ENCODE measurements at regions not wholly inside any gene's neighbourhood (a gene's known extent, or its start where the extent isn't known, plus 50 kb on each side); places are given as distances from the start of the nearest gene placed in this dataset.
"Not testable (repeated sequence)": the region's sequence is repeated elsewhere in the genome, so short reads cannot be mapped to it uniquely, and the experiment has no call there.

DNA sequence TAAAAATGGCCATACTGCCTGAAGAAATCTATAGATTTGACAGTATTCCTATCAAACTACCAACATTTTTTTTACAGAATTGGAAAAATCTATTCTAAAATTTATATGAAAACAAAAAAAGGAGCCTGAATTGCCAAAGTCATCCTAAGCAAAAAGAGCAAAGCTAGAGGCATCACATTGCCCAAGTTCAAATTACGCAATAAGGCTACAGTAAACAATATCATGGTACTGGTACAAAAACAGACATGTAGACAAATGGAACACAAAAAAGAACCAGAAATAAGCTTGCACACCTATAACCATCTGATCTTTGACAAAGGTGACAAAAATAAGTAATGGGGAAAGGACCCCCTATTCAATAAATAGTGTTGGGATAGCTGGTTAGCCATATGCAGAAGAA, 50.2 kb upstream of the THSD7B start:
- no peak for DNase-seq (ENCODE audit: low read depth)

DNA sequence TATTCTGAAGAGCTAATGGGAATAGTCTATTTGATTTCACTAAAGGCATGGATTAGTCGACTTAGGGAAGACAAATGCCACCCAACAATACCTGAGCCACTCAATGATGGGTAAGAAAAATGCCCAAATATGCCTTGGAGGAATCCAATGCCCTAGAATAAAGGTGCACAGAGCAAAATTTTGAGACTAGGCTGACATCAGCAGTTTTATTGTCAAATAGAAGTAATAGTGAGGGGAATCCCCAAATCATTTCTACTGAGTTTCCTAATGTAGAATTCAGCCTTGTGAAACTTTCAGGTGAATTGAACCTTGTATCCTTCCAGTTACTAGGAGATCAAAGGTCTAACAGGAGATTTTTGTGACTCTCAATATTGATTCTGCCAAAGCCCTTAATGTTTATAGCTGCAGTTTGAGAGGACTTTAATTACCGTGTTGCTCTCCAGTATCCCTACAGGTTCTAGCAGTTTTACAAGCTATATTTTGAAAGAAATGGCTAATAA, 50.8 kb upstream of the THSD7B start:
- DNase-seq (ENCODE audit: low read depth): no peak

- DNase-seq (ENCODE audit: low read depth): no peak
Measured at GRCh38 chr2:136713739-136714138, 51.6 kb upstream of the THSD7B start.

DNA sequence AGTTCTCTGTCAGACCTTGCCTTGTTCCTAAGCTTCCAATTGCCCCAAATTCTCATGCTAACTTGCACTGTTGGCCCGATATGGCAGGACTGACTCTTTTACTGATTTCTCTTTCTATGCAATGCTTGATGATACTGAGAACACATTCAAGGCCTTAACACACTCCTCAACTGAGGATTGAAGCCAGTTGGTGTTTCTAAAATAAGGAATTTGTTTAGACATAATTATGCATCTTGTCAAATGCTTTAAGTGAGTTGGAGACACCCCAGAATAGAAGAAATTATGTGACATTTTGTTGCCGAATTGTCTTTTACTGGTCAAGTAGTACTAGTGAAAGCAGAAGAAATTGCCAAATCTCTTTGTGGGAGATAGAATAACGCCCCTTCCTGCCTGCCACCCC, 60.0 kb upstream of the THSD7B start:
- no peak for DNase-seq (ENCODE audit: low read depth)

GRCh38 chr2:136703214-136703613, 62.1 kb upstream of the THSD7B start:
- DNase-seq (ENCODE audit: low read depth): no peak

DNA sequence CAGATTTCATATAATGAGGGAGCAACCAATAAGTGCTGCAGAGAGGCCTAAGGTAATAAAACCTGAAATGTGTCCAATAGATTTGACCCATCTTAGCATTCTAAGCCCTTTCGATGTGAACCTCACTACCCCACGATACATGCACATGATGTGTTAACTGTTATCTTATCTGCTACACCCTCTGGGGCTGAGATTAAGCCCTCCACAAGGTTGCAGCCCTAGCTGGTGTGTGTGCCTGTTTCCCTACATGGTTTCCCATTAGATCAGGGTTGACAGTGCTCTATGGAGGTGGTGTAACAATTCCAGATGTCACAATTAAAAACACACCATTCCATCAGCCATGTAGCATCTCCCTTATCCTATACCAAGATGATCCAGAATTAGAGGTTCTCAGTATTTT, 68.9 kb upstream of the THSD7B start:
- no peak for DNase-seq (ENCODE audit: low read depth)

DNA sequence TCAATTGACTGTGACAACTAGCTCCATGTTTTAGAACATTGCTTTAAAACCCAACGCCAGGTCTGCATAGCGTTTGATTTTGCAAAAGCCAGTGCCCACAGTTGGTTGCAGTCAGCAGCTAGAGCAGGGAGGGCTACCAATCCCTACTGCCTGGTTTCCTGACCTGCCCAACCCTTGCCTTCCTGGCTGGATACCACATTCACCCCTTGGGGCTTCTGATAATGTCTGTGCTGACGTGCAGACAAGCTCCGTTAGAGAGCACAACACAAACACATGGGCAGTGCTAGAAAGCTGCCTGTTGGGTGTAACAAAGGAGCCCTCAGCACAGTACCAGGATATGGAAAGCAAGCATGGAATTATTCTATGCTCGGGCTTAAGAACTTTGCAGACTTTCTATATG, 71.4 kb upstream of the THSD7B start:
- DNase-seq (ENCODE audit: low read depth): no peak

DNA sequence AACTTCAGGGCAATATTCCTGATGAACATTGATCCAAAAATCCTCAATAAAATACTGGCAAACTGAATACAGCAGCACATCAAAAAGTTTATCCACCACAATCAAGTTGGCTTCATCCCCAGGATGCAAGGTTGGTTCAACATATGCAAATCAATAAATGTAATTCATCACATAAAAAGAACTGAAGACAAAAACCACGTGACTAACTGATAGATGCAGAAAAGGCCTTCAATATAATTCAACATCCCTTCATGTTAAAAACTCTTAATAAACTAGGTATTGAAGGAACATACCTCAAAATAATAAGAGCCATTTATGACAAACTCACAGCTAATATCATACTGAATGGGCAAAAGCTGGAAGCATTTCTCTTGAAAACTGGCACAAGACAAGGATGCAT, 85.3 kb upstream of the THSD7B start:
- not testable (repeated sequence) for DNase-seq (ENCODE audit: low read depth)

- DNase-seq (ENCODE audit: low read depth): no peak
Measured at GRCh38 chr2:136665736-136666135, 99.6 kb upstream of the THSD7B start.

GRCh38 chr2:136664713-136665405, 100.5 kb upstream of the THSD7B start:
- DNase-seq (ENCODE audit: low read depth): no peak

- no peak for DNase-seq (ENCODE audit: low read depth)
Measured at GRCh38 chr2:136658201-136658600, 107.1 kb upstream of the THSD7B start.

GRCh38 chr2:136653861-136654260, 111.5 kb upstream of the THSD7B start:
- DNase-seq (ENCODE audit: low read depth): no peak

GRCh38 chr2:136651456-136652010, 113.8 kb upstream of the THSD7B start:
- no peak for DNase-seq (ENCODE audit: low read depth)

- no peak for DNase-seq (ENCODE audit: low read depth)
Measured at GRCh38 chr2:136647039-136647438, 118.3 kb upstream of the THSD7B start.

DNA sequence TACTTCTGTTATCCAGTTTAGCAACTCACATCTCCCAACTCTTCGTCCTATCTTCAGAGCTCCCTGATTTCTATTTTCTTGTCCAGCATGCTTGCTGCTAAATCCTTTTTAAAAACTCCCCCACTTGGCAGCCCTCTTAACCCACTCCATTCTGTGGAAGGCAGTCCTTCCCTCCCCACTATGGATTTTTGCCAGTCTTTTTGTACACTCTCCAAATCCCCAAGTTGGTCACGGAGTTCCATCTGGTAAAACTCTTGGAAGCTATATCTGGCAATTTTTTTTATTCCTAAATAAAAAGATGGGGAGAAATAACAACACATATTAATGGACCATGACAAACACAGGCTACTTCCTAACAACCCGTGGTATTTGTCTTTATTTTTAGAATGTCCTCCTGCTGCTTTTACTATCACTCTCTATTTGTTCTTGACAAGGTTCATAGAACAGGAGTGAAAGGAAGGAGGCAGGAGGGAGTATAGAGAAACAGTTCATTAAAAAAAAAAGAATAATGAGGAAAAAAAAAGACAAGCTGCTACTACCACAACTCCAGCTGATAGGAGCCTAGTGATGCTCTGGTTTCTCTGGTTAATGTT, 120.0 kb upstream of the THSD7B start:
- no peak for DNase-seq (ENCODE audit: low read depth)

DNA sequence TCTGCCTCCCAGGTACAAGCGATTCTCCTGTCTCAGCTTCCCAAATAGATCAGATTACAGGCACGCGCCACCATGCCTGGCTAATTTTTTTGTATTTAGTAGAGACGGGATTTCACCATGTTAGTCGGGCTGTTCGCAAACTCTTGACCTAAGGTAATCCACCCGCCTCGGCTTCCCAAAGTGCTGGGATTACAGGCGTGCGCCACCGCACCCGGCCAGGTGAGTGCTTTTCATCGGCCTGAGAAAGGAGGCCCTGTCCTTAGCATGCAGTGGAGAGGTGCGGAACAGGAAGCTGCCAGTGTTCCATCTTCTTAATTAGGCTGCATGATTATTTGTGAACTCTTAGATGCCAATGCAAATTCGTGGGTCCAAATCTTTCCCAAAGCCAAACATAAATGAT, 125.7 kb upstream of the THSD7B start:
- DNase-seq (ENCODE audit: low read depth): no peak

DNA sequence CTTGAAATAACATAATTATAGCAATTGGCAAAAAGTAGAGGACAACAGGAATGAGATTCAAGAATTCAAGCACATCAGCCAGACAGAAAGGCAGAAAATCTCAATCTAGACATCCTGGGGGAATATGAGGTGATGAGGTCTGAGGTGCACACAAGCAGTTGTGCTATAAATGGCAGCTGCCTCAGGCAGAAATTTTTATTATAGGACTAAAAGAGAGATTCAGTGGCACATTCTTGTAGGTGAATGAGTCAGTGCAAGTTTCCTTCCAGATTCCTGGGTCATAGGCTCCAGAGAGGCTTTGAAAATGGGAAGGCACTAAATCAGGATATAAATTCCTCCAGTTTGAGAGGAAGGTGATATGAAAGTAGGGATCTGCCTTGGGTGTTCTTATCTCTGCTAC, 127.2 kb upstream of the THSD7B start:
- DNase-seq (ENCODE audit: low read depth): no peak

DNA sequence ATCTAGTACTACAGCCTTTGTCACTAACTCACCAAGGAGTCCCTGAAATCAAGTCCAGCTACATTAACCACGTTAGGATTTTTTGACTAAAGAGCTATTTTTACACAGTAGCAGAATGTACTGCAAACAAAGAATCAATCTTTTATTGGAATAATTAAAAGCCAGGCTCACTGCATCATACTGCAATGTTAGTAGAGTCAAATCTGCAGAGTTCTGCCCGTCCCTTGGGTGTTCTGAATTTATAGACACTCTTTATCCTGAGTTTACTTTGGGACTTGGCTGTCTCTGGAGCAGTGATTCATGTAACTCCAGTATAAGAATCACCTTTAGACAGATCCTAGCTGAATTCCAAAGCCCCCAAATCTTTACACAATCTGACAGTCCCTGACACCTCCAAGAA, 127.9 kb upstream of the THSD7B start:
- DNase-seq (ENCODE audit: low read depth): no peak

GRCh38 chr2:136628490-136628889, 136.9 kb upstream of the THSD7B start:
- no peak for DNase-seq (ENCODE audit: low read depth)

DNA sequence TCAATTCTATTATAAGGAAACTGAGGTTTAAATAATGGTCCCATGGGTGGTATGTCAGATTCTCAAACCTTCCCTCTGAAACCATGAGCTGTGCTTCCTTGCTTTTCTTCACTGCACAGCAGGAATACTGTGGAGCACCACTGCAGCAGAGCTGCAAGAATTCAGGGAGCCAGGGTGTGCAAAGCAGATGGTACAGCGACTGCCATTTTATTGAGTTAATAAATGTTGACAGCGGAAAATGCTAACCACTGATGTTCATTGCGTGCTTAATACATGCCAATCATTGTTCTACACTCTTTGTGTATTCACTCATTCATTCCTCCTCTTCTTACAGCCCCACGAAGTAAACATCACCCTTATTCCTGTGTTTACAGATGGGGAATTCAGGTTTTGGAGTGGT, 152.2 kb upstream of the THSD7B start:
- DNase-seq (ENCODE audit: low read depth): no peak

DNA sequence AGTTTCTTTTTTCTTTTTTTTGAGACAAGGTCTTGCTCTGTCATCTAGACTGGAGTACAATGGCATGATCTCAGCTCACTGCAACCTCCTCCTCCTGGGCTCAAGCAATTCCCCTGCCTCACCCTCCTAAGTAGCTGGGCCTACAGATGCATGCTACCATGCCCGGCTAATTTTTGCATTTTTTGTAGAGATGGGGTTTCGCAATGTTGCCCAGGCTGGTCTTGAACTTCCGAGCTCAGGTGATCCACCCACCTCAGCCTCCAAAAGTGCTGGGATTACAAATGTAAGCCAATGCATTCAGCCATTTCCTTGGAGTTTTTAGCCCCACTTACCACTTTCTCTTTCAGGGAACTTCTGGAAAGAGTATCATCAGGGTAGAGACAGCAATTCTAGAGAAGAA, 153.3 kb upstream of the THSD7B start:
- DNase-seq (ENCODE audit: low read depth): no peak

DNA sequence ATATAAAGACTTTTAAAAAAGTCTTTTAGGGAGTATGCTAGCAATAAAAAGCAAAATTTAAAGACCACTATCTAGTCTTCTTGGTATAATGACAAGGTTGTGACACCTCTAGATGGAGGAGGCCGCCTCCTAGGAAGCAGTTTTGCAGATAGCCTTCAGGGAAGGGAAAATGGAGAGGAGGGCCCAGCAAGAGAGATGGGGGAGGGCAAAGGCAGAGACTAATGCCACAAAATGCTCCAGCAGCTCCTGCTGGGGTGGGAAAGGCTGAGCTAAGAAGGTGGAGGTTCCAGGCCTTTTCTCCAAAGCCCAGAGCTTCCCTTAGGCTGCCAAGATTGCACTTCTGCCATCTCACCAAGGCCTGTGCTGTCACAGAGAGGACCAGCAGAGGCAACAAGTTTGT, 153.9 kb upstream of the THSD7B start:
- no peak for DNase-seq (ENCODE audit: low read depth)

GRCh38 chr2:136582628-136583205, 182.6 kb upstream of the THSD7B start:
- no peak for DNase-seq (ENCODE audit: low read depth)
